Activated CD8-positive, alpha-beta T cell treated with anti-CD3 and anti-CD28 coated beads for 36 hours (primary cell): ENCODE measurements at regions not wholly inside any gene's neighbourhood (a gene's known extent, or its start where the extent isn't known, plus 50 kb on each side); places are given as distances from the start of the nearest gene placed in this dataset.

Experiments
- ATAC-seq: fragments of 200-7000 bp; cut with Tn5 transposase; one replicate; pipeline ENCODE4 v1.10.0; 2021; ENCODE audit warnings: mild to moderate bottlenecking, moderate library complexity
- CTCF ChIA-PET: fragments of 350-600 bp; sonication (Branson Sonifier 250); formaldehyde crosslinking; loops from one replicate; lab custom pipeline; 2021; ENCODE audit warnings: antibody characterized with exemption; lab: Charles Lee
- POLR2A ChIA-PET: fragments of 350-600 bp; sonication (Branson Sonifier 250); formaldehyde crosslinking; loops from one replicate; lab custom pipeline; 2021; ENCODE audit warnings: antibody characterized with exemption; lab: Charles Lee
- DNase-seq: peaks from one replicate; pipeline ENCODE4 v3.0.0-alpha.2; 2020
- H3K27ac Mint-ChIP-seq: one replicate; pipeline ENCODE4 v1.8.0; 2021; ENCODE audit warnings: mild to moderate bottlenecking, mixed read lengths
- H3K27me3 Mint-ChIP-seq: one replicate; pipeline ENCODE4 v1.8.0; 2021; ENCODE audit warnings: mixed read lengths
- H3K36me3 Mint-ChIP-seq: one replicate; pipeline ENCODE4 v1.8.0; 2021; ENCODE audit warnings: low read depth, mixed read lengths
- H3K4me1 Mint-ChIP-seq: one replicate; pipeline ENCODE4 v1.8.0; 2021; ENCODE audit warnings: low read depth, mixed read lengths
- H3K4me3 Mint-ChIP-seq: one replicate; pipeline ENCODE4 v1.8.0; 2021; ENCODE audit warnings: mild to moderate bottlenecking, moderate library complexity, mixed read lengths
- H3K9me3 Mint-ChIP-seq: one replicate; pipeline ENCODE4 v1.8.0; 2021; ENCODE audit warnings: mixed read lengths
- CTCF ChIP-seq: fragments of 200-600 bp; IDR thresholded peaks from one replicate; pipeline ENCODE4 v1.8.0; 2022; ENCODE audit warnings: antibody characterized with exemption, mild to moderate bottlenecking
- intact Hi-C: fragments of 100-400 bp; cut with micrococcal nuclease; formaldehyde crosslinking; loops from one replicate; pipeline ENCODE4 v1.10.0; 2022

DNA sequence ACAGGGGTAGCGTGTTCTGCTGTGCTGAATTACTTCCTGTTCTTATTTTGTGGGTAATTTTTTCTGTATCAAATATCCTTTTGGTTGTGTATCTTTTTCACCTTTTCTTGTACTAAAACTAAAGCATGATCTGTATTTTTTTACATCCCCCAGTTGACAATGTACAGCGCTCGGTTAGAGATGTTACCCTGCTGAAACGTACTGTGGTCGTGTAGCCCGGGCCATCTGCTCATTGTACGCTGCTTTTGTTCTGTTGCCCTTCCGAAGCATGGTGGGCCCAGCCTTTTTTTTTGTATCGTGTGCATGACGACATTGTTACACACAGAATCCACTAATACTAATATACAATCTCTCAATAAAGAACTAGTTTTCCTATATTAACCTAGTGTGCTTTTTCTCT lies 233.1 kb downstream of the HAUS1 start:
- ChIA-PET POLR2A (no interaction called here), CTCF (interaction anchor here (2.0 kb wide), 1 partner anchor 164 kb away, joined by 6 read pairs; a partner anchor contains a TSS)
- intact Hi-C loops: no loop called here
- no peak for TF ChIP-seq CTCF
- Mint-ChIP-seq H3K27ac (no peak overlapping the region), H3K9me3 (no peaks in the 10 kb centered on the region), H3K36me3 (no peaks in the 10 kb centered on the region), H3K4me1 (peaks cover 26% of the 10 kb centered on the region), H3K4me3 (no peak overlapping the region), H3K27me3 (peaks cover 60% of the 10 kb centered on the region)
- no peak for ATAC-seq
- no peak for DNase-seq

DNA sequence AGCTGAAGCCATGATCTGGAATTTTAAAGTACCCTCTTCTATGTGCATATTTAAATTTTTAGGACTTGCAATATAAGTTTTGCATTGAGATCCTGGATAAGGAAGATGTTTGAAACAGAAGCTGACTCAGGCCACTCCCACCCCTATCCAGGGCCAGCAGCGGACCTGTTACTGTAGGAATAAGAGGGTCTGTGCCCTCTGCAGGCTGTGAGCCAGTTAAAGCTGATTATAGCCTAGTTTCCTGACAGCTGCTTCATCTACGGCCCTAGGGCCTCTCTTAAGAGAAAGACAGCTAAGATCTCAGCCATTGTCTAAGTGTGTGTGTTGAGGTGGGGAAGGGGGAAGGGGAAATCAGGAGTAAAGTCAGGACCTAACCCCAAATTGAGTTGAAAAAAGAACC lies 234.0 kb downstream of the HAUS1 start:
- CTCF ChIA-PET: no interaction called here

DNA sequence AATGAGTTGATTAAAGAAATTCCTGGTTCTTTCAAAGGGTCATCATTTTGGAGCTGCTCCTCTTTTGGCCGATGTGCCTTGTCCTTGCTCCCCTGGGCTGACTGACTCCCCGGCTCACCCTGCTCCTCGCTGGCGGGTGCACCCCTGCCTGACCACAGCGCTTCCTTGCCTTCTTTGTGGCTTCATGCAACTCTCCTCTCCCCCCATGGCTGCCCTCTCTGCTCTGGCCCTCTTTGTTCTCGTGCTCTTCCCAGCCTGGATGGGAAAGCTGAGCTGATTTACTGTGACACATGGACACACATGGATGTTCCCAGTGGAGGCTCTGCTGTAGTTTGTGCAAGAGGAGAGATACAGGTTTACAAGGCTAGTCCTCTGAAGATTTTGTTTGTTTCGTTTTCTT lies 234.6 kb downstream of the HAUS1 start:
- Mint-ChIP-seq H3K27ac (no peak overlapping the region), H3K36me3 (no peaks in the 10 kb centered on the region), H3K4me3 (no peak overlapping the region), H3K27me3 (peaks cover 47% of the 10 kb centered on the region), H3K9me3 (no peaks in the 10 kb centered on the region), H3K4me1 (peaks cover 25% of the 10 kb centered on the region)
- ChIA-PET CTCF (no interaction called here), POLR2A (no interaction called here)
- no peak for TF ChIP-seq CTCF
- no peak for ATAC-seq
- DNase-seq: no peak
- intact Hi-C loops: no loop called here

More for the DNA sequence above, 234.0 kb downstream of the HAUS1 start:
- Mint-ChIP-seq H3K9me3 (no peaks in the 10 kb centered on the region), H3K4me1 (peaks cover 23% of the 10 kb centered on the region), H3K27ac (no peak overlapping the region), H3K27me3 (peaks cover 50% of the 10 kb centered on the region), H3K36me3 (no peaks in the 10 kb centered on the region), H3K4me3 (no peak overlapping the region)
- POLR2A ChIA-PET: no interaction called here
- TF ChIP-seq CTCF: no peak
- ATAC-seq (no peak), DNase-seq (no peak)
- intact Hi-C loops: no loop called here

DNA sequence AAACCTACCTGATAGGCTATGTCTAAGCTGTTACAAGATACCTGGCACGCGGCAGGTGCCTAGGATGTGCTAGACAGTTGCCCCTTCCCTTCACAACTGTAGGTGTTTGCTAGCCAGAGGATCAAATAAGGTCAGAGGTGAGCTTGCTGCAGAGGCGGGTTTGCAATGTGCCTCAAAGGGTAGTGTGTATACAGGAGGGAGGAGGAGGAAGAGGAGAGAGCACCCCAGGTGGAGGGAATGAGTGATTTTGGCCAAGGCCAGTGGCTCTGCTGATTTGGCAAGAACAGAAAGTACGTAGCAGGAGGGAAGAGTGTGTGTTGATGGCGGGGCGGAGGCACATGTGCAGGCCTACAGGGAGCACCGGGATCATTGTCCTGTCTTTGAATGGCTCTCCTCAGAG lies 236.5 kb downstream of the HAUS1 start:
- Mint-ChIP-seq H3K4me1 (peaks cover 22% of the 10 kb centered on the region), H3K36me3 (no peaks in the 10 kb centered on the region), H3K4me3 (no peak overlapping the region), H3K27ac (no peak overlapping the region), H3K9me3 (no peaks in the 10 kb centered on the region), H3K27me3 (peaks cover 33% of the 10 kb centered on the region)
- ATAC-seq: no peak
- intact Hi-C loops: no loop called here
- POLR2A ChIA-PET: no interaction called here
- no peak for DNase-seq
- no peak for TF ChIP-seq CTCF
- CTCF ChIA-PET: no interaction called here

- POLR2A ChIA-PET: no interaction called here
- Mint-ChIP-seq H3K27me3 (peaks cover 21% of the 10 kb centered on the region), H3K4me3 (no peak overlapping the region), H3K36me3 (no peaks in the 10 kb centered on the region), H3K4me1 (peaks cover 24% of the 10 kb centered on the region), H3K9me3 (no peaks in the 10 kb centered on the region), H3K27ac (no peak overlapping the region)
- TF ChIP-seq CTCF: no peak
- CTCF ChIA-PET: interaction anchor here (1.6 kb wide), 1 partner anchor 169 kb away, joined by 4 read pairs; no protein-coding TSS in a partner anchor
- DNase-seq: no peak
- ATAC-seq: no peak
- intact Hi-C loops: no loop called here
Measured at GRCh38 chr18:46341986-46342525, 237.9 kb downstream of the HAUS1 start.
